Trophoblast cell (in vitro differentiated cells and primary cell): ENCODE measurements at regions not wholly inside any gene's neighbourhood (a gene's known extent, or its start where the extent isn't known, plus 50 kb on each side); places are given as distances from the start of the nearest gene placed in this dataset.

ENCODE experiments used
- DNase-seq, 2 donors: peaks; one replicate each; pipeline ENCODE4 v3.0.0-alpha.2; 2016
- H2AFZ ChIP-seq: 2 replicates; pipeline ENCODE4 v1.6.1; 2013; ENCODE audit warnings: low read length, moderate library complexity, mild to moderate bottlenecking; ENCODE audit not compliant: insufficient read depth, poor library complexity
- H2AK5ac ChIP-seq: 2 replicates; pipeline ENCODE4 v1.6.1; 2013; ENCODE audit warnings: mild to moderate bottlenecking, low read length
- H2BK120ac ChIP-seq: 2 replicates; pipeline ENCODE4 v1.6.1; 2013; ENCODE audit warnings: low read length, mild to moderate bottlenecking, moderate library complexity; ENCODE audit not compliant: insufficient read depth, poor library complexity
- H2BK12ac ChIP-seq: 2 replicates; pipeline ENCODE4 v1.6.1; 2013; ENCODE audit warnings: mild to moderate bottlenecking, low read length, moderate library complexity
- H2BK5ac ChIP-seq: 2 replicates; pipeline ENCODE4 v1.6.1; 2013; ENCODE audit warnings: low read length, low read depth, moderate library complexity, mild to moderate bottlenecking; ENCODE audit not compliant: poor library complexity
- H3K14ac ChIP-seq: 2 replicates; pipeline ENCODE4 v1.6.1; 2013; ENCODE audit warnings: mild to moderate bottlenecking, low read length
- H3K18ac ChIP-seq: 2 replicates; pipeline ENCODE4 v1.6.1; 2013; ENCODE audit warnings: mild to moderate bottlenecking, low read length
- H3K23ac ChIP-seq: 2 replicates; pipeline ENCODE4 v1.6.1; 2013; ENCODE audit warnings: low read length
- H3K27ac ChIP-seq: 2 replicates; pipeline ENCODE4 v1.5.1; 2013; ENCODE audit warnings: low read depth, mild to moderate bottlenecking, inconsistent platforms, low read length, moderate library complexity
- H3K27me3 ChIP-seq: 2 replicates; pipeline ENCODE4 v1.6.1; 2013; ENCODE audit warnings: inconsistent platforms, mild to moderate bottlenecking, low read length, moderate library complexity; ENCODE audit not compliant: insufficient read depth
- H3K36me3 ChIP-seq, 2 experiments: 1 replicate in 1 of 2; 2 replicates in 1 of 2; pipeline ENCODE4 v1.6.1; 2013; ENCODE audit warnings: low read length in 2 of 2, mild to moderate bottlenecking in 2 of 2, moderate library complexity in 1 of 2; ENCODE audit not compliant: insufficient read depth in 2 of 2, control insufficient read depth in 1 of 2
- H3K4ac ChIP-seq: 2 replicates; pipeline ENCODE4 v1.6.1; 2013; ENCODE audit warnings: low read depth, mild to moderate bottlenecking, low read length, moderate library complexity
- H3K4me1 ChIP-seq, 2 experiments: 1 replicate in 1 of 2; 2 replicates in 1 of 2; pipeline ENCODE4 v1.6.1; 2013; ENCODE audit warnings: low read length in 2 of 2, mild to moderate bottlenecking in 2 of 2, moderate library complexity in 1 of 2; ENCODE audit not compliant: insufficient read depth in 2 of 2, control insufficient read depth in 1 of 2
- H3K4me2 ChIP-seq: 2 replicates; pipeline ENCODE4 v1.6.1; 2013; ENCODE audit warnings: inconsistent platforms, mild to moderate bottlenecking, low read length, moderate library complexity
- H3K4me3 ChIP-seq: 2 replicates; pipeline ENCODE4 v1.5.1; 2013; ENCODE audit warnings: mild to moderate bottlenecking, low read depth, low read length, inconsistent platforms
- H3K79me1 ChIP-seq: one replicate; pipeline ENCODE4 v1.6.1; 2013; ENCODE audit warnings: low read length
- H3K79me2 ChIP-seq: 2 replicates; pipeline ENCODE4 v1.6.1; 2013; ENCODE audit warnings: low read length, mild to moderate bottlenecking; ENCODE audit not compliant: control insufficient read depth, insufficient read depth, poor library complexity
- H3K9ac ChIP-seq: 2 replicates; pipeline ENCODE4 v1.6.1; 2013; ENCODE audit warnings: mild to moderate bottlenecking, low read length
- H3K9me3 ChIP-seq: 2 replicates; pipeline ENCODE4 v1.6.1; 2013; ENCODE audit warnings: low read depth, mild to moderate bottlenecking, control low read depth, inconsistent platforms, low read length; ENCODE audit not compliant: insufficient read depth
- H4K12ac ChIP-seq: 2 replicates; pipeline ENCODE4 v1.6.1; 2013; ENCODE audit warnings: low read depth, mild to moderate bottlenecking, low read length, moderate library complexity
- H4K8ac ChIP-seq: 2 replicates; pipeline ENCODE4 v1.6.1; 2013; ENCODE audit warnings: low read depth, mild to moderate bottlenecking, low read length, moderate library complexity
- H4K91ac ChIP-seq: one replicate; pipeline ENCODE4 v1.6.1; 2013; ENCODE audit warnings: low read depth, mild to moderate bottlenecking, low read length, moderate library complexity
- WGBS: extraction: QIAGEN DNeasy Blood & Tissue Kit; methylation state at CpG from one replicate; pipeline ENCODE4 v1.1.7; 2013; ENCODE audit warnings: missing lambda C conversion rate; ENCODE audit not compliant: insufficient read length, insufficient coverage; ENCODE audit errors: extremely low coverage; 5-methylcytosine and 5-hydroxymethylcytosine counted together

DNA sequence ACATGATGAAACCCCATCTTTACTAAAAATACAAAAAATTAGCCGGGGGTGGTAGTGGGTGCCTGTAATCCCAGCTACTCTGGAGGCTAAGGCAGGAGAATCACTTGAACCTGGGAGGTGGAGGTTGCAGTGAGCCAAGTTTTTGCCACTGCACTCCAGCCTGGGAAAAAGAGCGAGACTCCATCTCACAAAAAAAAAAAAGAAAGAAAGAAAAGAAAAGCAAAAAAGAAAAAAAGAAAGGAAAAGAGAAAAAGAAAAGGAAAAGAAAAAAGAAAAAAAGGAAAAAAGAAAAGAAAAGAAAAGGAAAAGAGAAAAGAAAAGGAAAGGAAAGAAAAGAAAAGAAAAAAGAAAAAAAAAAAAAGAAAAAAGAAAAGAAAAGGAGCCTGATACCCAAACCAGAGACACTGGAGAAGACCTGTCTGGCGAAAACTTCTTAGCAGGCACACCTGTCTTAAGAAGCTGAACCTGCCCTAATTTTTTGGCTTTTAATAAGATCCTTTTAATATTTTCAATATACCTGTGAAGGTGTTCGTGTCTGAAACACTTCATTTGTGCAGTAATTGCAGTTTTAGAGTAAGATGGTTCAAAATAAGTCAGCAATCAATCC, 164.7 kb upstream of the IRX2 start:
- H3K79me2 ChIP-seq = no peaks in the 10 kb centered on the region
- no peak overlapping the region for H3K4ac ChIP-seq
- H3K18ac ChIP-seq = no peak overlapping the region
- DNase-seq = no peak
- H3K14ac ChIP-seq = no peak overlapping the region
- H3K23ac ChIP-seq = no peak overlapping the region
- H3K9ac ChIP-seq = no peak overlapping the region
- no CpG with 5 or more reads among the region's 4 CpGs for WGBS
- H3K4me3 ChIP-seq = no peak overlapping the region
- H2BK12ac ChIP-seq = no peak overlapping the region
- H2AK5ac ChIP-seq = no peak overlapping the region
- no peak overlapping the region for H3K4me2 ChIP-seq
- H2AFZ ChIP-seq = no peak overlapping the region
- H4K8ac ChIP-seq = no peak overlapping the region
- peaks cover 9% of the 10 kb centered on the region for H3K9me3 ChIP-seq
- no peak overlapping the region for H2BK5ac ChIP-seq
- H3K4me1 ChIP-seq = no peaks in the 10 kb centered on the region
- H3K79me1 ChIP-seq = no peaks in the 10 kb centered on the region
- H3K27ac ChIP-seq = no peak overlapping the region
- H4K12ac ChIP-seq = no peak overlapping the region
- no peaks in the 10 kb centered on the region for H3K36me3 ChIP-seq
- no peak overlapping the region for H2BK120ac ChIP-seq
- H3K27me3 ChIP-seq = peaks cover 7% of the 10 kb centered on the region
- H4K91ac ChIP-seq = no peak overlapping the region

DNA sequence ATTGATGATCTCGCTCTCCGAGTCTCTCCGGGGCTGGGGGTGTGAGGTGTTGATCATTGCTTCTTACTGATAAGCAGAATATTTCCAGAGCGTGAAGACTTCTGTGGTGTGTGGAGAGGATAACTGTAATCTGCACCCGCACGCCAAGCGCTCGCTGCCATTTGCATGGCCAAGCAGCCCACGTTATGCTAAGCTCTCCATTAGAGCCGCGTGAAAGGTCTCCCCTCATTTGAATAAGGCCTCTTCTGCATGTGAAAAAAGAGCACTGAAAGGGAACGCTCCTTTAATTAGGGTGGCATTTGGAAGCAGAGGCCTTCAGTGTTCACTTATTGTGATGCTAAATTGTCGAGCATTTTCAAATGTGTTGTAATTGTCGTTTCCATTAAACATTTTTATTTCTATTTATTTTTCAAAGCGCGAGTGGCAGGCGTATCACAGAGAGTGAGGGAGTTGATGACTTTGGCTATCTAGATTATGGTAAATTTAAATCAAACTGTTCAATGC, 163.6 kb upstream of the IRX2 start:
- Histone ChIP-seq H2BK5ac (no peak overlapping the region), H3K27ac (no peak overlapping the region), H3K4ac (no peak overlapping the region), H2BK120ac (no peak overlapping the region), H3K4me2 (no peak overlapping the region), H3K14ac (no peak overlapping the region), H3K36me3 (no peaks in the 10 kb centered on the region), H3K9me3 (peaks cover 5% of the 10 kb centered on the region), H4K91ac (no peak overlapping the region), H3K4me1 (no peaks in the 10 kb centered on the region), H2AK5ac (no peak overlapping the region), H3K18ac (no peak overlapping the region), H2BK12ac (no peak overlapping the region), H2AFZ (no peak overlapping the region), H3K27me3 (peaks cover 7% of the 10 kb centered on the region), H3K79me1 (no peaks in the 10 kb centered on the region), H3K9ac (no peak overlapping the region), H3K79me2 (no peaks in the 10 kb centered on the region), H3K23ac (no peak overlapping the region), H4K8ac (no peak overlapping the region), H4K12ac (no peak overlapping the region), H3K4me3 (no peak overlapping the region)
- no CpG with 5 or more reads among the region's 17 CpGs for WGBS
- no peak for DNase-seq

DNA sequence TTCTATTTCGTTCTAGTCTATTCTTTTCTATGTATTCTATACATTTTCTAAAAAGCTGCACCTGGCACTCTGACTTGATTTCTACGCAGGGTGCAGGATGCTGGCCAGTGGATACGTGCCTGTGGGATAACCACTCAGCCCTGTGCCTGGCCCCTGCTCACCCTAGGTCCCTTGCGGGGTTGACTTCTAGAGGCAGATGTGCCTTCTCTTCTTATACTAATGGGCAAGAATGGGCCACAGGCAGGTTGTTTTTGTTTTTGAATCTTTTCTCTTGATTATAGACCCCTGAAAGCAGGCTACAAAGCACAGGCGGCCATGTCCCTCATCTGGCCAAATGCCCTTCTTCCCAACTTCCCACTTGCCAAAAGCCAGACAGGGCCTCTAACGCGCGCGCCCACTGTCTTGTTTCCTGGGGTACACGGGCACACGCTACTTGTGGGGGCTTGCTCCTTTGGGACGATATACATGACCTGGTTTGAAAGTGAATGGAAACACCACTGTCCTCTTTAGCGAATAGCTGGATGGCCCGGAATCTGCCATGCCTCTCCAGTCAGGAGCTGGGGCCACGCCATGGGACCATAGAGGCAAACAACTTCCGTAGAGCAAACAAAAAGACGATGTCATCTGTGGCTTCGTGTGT, 162.7 kb upstream of the IRX2 start:
- peaks cover 7% of the 10 kb centered on the region for H3K27me3 ChIP-seq
- H2AFZ ChIP-seq = no peak overlapping the region
- H3K4me3 ChIP-seq = peak overlapping the region; percentile 16
- no peaks in the 10 kb centered on the region for H3K36me3 ChIP-seq
- no peaks in the 10 kb centered on the region for H3K79me1 ChIP-seq
- no peaks in the 10 kb centered on the region for H3K79me2 ChIP-seq
- H3K27ac ChIP-seq = no peak overlapping the region
- H3K4me1 ChIP-seq = no peaks in the 10 kb centered on the region
- H3K4me2 ChIP-seq = no peak overlapping the region
- H3K23ac ChIP-seq = no peak overlapping the region
- H2BK5ac ChIP-seq = no peak overlapping the region
- no CpG with 5 or more reads among the region's 18 CpGs for WGBS
- H3K9ac ChIP-seq = no peak overlapping the region
- no peak overlapping the region for H3K4ac ChIP-seq
- H4K8ac ChIP-seq = no peak overlapping the region
- H4K91ac ChIP-seq = no peak overlapping the region
- no peak overlapping the region for H3K14ac ChIP-seq
- no peak overlapping the region for H2BK120ac ChIP-seq
- no peak for DNase-seq
- H3K18ac ChIP-seq = no peak overlapping the region
- no peak overlapping the region for H4K12ac ChIP-seq
- H2AK5ac ChIP-seq = no peak overlapping the region
- H3K9me3 ChIP-seq = no peaks in the 10 kb centered on the region
- H2BK12ac ChIP-seq = no peak overlapping the region

DNA sequence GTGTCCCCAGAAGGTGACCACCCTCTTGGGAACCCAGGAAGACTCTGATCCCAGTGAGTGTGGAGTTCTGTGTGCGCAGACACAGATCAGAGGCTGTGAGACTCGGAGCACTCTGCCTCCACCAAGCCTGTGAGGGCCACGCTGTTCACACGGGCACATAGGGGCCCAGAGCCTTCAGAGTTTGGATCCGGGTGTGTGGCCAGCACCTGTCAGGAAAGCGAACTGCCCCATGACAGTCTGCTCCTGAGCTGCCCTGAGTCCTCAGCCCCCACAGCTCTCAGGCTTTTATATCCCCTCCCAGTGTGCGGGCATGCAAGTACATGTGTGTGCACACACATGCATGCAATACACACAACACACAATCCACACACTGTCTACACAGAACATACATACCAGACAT, 161.8 kb upstream of the IRX2 start:
- Histone ChIP-seq H2AFZ (no peak overlapping the region), H4K91ac (no peak overlapping the region), H3K27me3 (peaks cover 7% of the 10 kb centered on the region), H4K8ac (no peak overlapping the region), H3K14ac (no peak overlapping the region), H4K12ac (no peak overlapping the region), H2BK12ac (no peak overlapping the region), H3K4ac (no peak overlapping the region), H2BK120ac (no peak overlapping the region), H3K18ac (no peak overlapping the region), H2AK5ac (no peak overlapping the region), H2BK5ac (no peak overlapping the region), H3K23ac (no peak overlapping the region), H3K9ac (no peak overlapping the region), H3K27ac (no peak overlapping the region), H3K79me2 (no peaks in the 10 kb centered on the region), H3K36me3 (no peaks in the 10 kb centered on the region), H3K79me1 (no peaks in the 10 kb centered on the region), H3K4me1 (no peaks in the 10 kb centered on the region), H3K9me3 (no peaks in the 10 kb centered on the region), H3K4me2 (no peak overlapping the region), H3K4me3 (no peak overlapping the region)
- no CpG with 5 or more reads among the region's 7 CpGs for WGBS
- no peak for DNase-seq
